ENCODE measurements at regions not wholly inside any gene's neighbourhood (a gene's known extent, or its start where the extent isn't known, plus 50 kb on each side); places are given as distances from the start of the nearest gene placed in this dataset.

- CTCF ChIA-PET = interaction anchor here (0.6 kb wide), 1 partner anchor 151 kb away, joined by 4 read pairs; no protein-coding TSS in a partner anchor
- DNase-seq (ENCODE audit: low spot score) = no peak
Observed at GRCh38 chr9:28378231-28378630, 805.0 kb upstream of the C9orf72 start.

GRCh38 chr9:28379082-28379481 is 805.8 kb upstream of the C9orf72 start:
- DNase-seq (ENCODE audit: low spot score) = no peak
- H3K27ac ChIP-seq = no peak overlapping the region
- ChIA-PET POLR2A (ENCODE audit: low non-redundant PET) (no interaction called here), CTCF (no interaction called here)
- no peak for TF ChIP-seq CTCF (conservative IDR thresholded peaks at IDR 0.05; ENCODE audit: low read depth)

More at GRCh38 chr9:28378231-28378630, 805.0 kb upstream of the C9orf72 start:
- POLR2A ChIA-PET (ENCODE audit: low non-redundant PET) = no interaction called here
- no peak for TF ChIP-seq CTCF (conservative IDR thresholded peaks at IDR 0.05; ENCODE audit: low read depth)
- H3K27ac ChIP-seq = no peak overlapping the region

- POLR2A ChIA-PET (ENCODE audit: low non-redundant PET) = no interaction called here
- DNase-seq (ENCODE audit: low spot score) = no peak
- CTCF ChIA-PET = no interaction called here
- H3K27ac ChIP-seq = no peak overlapping the region
- no peak for TF ChIP-seq CTCF (conservative IDR thresholded peaks at IDR 0.05; ENCODE audit: low read depth)
Observed at GRCh38 chr9:28389411-28389810, 816.1 kb upstream of the C9orf72 start.

GRCh38 chr9:28394774-28395173 is 821.5 kb upstream of the C9orf72 start:
- no peak overlapping the region for H3K27ac ChIP-seq
- CTCF ChIA-PET = no interaction called here
- no peak for DNase-seq (ENCODE audit: low spot score)
- no peak for TF ChIP-seq CTCF (conservative IDR thresholded peaks at IDR 0.05; ENCODE audit: low read depth)
- POLR2A ChIA-PET (ENCODE audit: low non-redundant PET) = no interaction called here

- CTCF ChIA-PET = no interaction called here
- TF ChIP-seq CTCF (conservative IDR thresholded peaks at IDR 0.05; ENCODE audit: low read depth) = no peak
Observed at GRCh38 chr9:28396058-28396457, 822.8 kb upstream of the C9orf72 start.

GRCh38 chr9:28407351-28407750 is 834.1 kb upstream of the C9orf72 start:
- POLR2A ChIA-PET (ENCODE audit: low non-redundant PET) = no interaction called here
- CTCF ChIA-PET = no interaction called here
- no peak overlapping the region for H3K27ac ChIP-seq
- no peak for DNase-seq (ENCODE audit: low spot score)
- TF ChIP-seq CTCF (conservative IDR thresholded peaks at IDR 0.05; ENCODE audit: low read depth) = no peak

More at GRCh38 chr9:28396058-28396457, 822.8 kb upstream of the C9orf72 start:
- POLR2A ChIA-PET (ENCODE audit: low non-redundant PET) = no interaction called here
- no peak overlapping the region for H3K27ac ChIP-seq
- no peak for DNase-seq (ENCODE audit: low spot score)

- CTCF ChIA-PET = no interaction called here
- DNase-seq (ENCODE audit: low spot score) = no peak
- TF ChIP-seq CTCF (conservative IDR thresholded peaks at IDR 0.05; ENCODE audit: low read depth) = no peak
- POLR2A ChIA-PET (ENCODE audit: low non-redundant PET) = no interaction called here
- H3K27ac ChIP-seq = no peak overlapping the region
Observed at GRCh38 chr9:28409919-28410318, 836.6 kb upstream of the C9orf72 start.

Data from RWPE1 (cell line).